ENCODE measurements at regions not wholly inside any gene's neighbourhood (a gene's known extent, or its start where the extent isn't known, plus 50 kb on each side); places are given as distances from the start of the nearest gene placed in this dataset.

GRCh38 chr3:18917923-18918322, 230.4 kb upstream of the KCNH8 start:
- no peaks in the 10 kb centered on the region for H3K36me3 Mint-ChIP-seq (ENCODE audit: insufficient read depth in 1 of 3, low read depth in 3 of 3)
- peaks cover 0 to 3% of the 10 kb centered on the region in 2 experiments; a peak in 1 of 4 replicates for H3K4me1 Mint-ChIP-seq
- Histone ChIP-seq H2BK15ac (ENCODE audit: low read depth, low read length) (no peak overlapping the region), H4K8ac (replicated peaks; ENCODE audit: insufficient read length, low read depth, low read length) (no peak overlapping the region), H4K20me1 (ENCODE audit: control insufficient read depth, insufficient read depth, insufficient read length) (no peaks in the 10 kb centered on the region), H3K79me2 (ENCODE audit: insufficient read depth, low read length) (no peaks in the 10 kb centered on the region), H3K18ac (ENCODE audit: insufficient read length, low read depth, low read length) (no peak overlapping the region), H2AFZ (ENCODE audit: low read length) (no peak overlapping the region), H3K27ac (ENCODE audit: insufficient read length, low read depth, low read length) (no peak overlapping the region), H4K91ac (ENCODE audit: insufficient read length, low read depth, low read length) (no peak overlapping the region), H2BK20ac (ENCODE audit: low read depth, low read length, poor library complexity, severe bottlenecking) (no peak overlapping the region), H3K4me1 (ENCODE audit: insufficient read depth, low read length) (no peaks in the 10 kb centered on the region), H2AK5ac (ENCODE audit: insufficient read length, low read length) (no peak overlapping the region), H3K56ac (ENCODE audit: insufficient read length, low read depth, low read length) (no peak overlapping the region), H2BK12ac (ENCODE audit: insufficient read length, low read depth, low read length) (no peak overlapping the region), H4K5ac (ENCODE audit: insufficient read length, low read depth, low read length) (no peak overlapping the region), H3K4me2 (ENCODE audit: insufficient read depth, insufficient read length, low read length) (no peak overlapping the region), H3T11ph (ENCODE audit: low read length) (no peak overlapping the region), H3K23ac (ENCODE audit: insufficient read length, low read depth, low read length) (no peak overlapping the region), H3K79me1 (ENCODE audit: insufficient read depth, low read depth, low read length, poor library complexity, severe bottlenecking) (no peaks in the 10 kb centered on the region), H3K14ac (ENCODE audit: insufficient read depth, low read length) (no peak overlapping the region), H2BK120ac (ENCODE audit: low read depth, low read length, poor library complexity, severe bottlenecking) (no peak overlapping the region), H2BK5ac (ENCODE audit: insufficient read length, low read length) (no peak overlapping the region), H3K4ac (ENCODE audit: low read depth, low read length) (no peak overlapping the region), H3K27me3 (ENCODE audit: insufficient read depth, low read length) (no peaks in the 10 kb centered on the region; the same call in 1 of the 2 replicates), H3K23me2 (ENCODE audit: insufficient read length, low read depth, low read length, poor library complexity, severe bottlenecking) (no peaks in the 10 kb centered on the region), H3K9ac (ENCODE audit: extremely low read depth, insufficient read length, low read length) (no peak overlapping the region), H3K9me3 (ENCODE audit: control insufficient read depth, low read depth, low read length) (no peaks in the 10 kb centered on the region)
- no CpG with 5 or more reads among the region's 1 CpG for WGBS (ENCODE audit: extremely low coverage, insufficient read length, low lambda C conversion rate)
- H3K9me3 Mint-ChIP-seq: no peaks in the 10 kb centered on the region
- H3K4me3 Mint-ChIP-seq: no peak overlapping the region
- TF ChIP-seq CTCF (conservative IDR thresholded peaks at IDR 0.05): no peak
- H3K27ac Mint-ChIP-seq: no peak overlapping the region
- no peak for DNase-seq
- H3K27me3 Mint-ChIP-seq (ENCODE audit: low read depth): no peaks in the 10 kb centered on the region
